ENCODE measurements at regions not wholly inside any gene's neighbourhood (a gene's known extent, or its start where the extent isn't known, plus 50 kb on each side); places are given as distances from the start of the nearest gene placed in this dataset.

- no peak overlapping the region for H3K4me3 ChIP-seq (replicated peaks in 1 of 3; ENCODE audit: insufficient read depth in 1 of 3, low read depth in 1 of 3, low read length in 3 of 3)
- no peaks in the 10 kb centered on the region for H3K9me1 ChIP-seq (replicated peaks; ENCODE audit: control insufficient read depth, extremely low read depth, insufficient read depth, low read length)
- no peaks in the 10 kb centered on the region for H3K4me1 ChIP-seq (ENCODE audit: control insufficient read depth, extremely low read depth, insufficient read depth, low read length)
- ChIA-PET POLR2A (no interaction called here), CTCF (no interaction called here)
- no peaks in the 10 kb centered on the region for H3K9me3 ChIP-seq (replicated peaks; ENCODE audit: control insufficient read depth, insufficient read depth, low read length)
- no peak for DNase-seq (ENCODE audit: low read depth, low spot score)
- dilution Hi-C loops (cut with MboI; ENCODE audit: extremely low pct_ligation_motif_present, low sequenced_read_pairs) (no loop called here), intact Hi-C loops (cut with micrococcal nuclease) (no loop called here)
- no TSS peak for BruUV-seq (replicated peaks)
- H3K79me2 ChIP-seq (ENCODE audit: control insufficient read depth, insufficient read depth, low read length), result no peaks in the 10 kb centered on the region
- H3K27me3 ChIP-seq (ENCODE audit: control insufficient read depth in 2 of 2, insufficient read depth in 2 of 2, low read length in 2 of 2), result no peaks in the 10 kb centered on the region
- no peak for TF ChIP-seq POLR2A (IDR thresholded peaks at IDR 0.05; ENCODE audit: low read depth, low read length)
- no peak for TF ChIP-seq MYC (IDR thresholded peaks at IDR 0.05; ENCODE audit: low read depth, low read length)
- TF ChIP-seq FOS (IDR thresholded peaks at IDR 0.05; ENCODE audit: borderline replicate concordance, insufficient read depth, low read length), result no peak
- H4K20me1 ChIP-seq (replicated peaks; ENCODE audit: control insufficient read depth, extremely low read depth, insufficient read depth, low read length), result no peaks in the 10 kb centered on the region
- H3K27ac ChIP-seq (ENCODE audit: insufficient read depth, low read depth, low read length), result no peak overlapping the region
- H2AFZ ChIP-seq (ENCODE audit: low read depth, low read length), result no peak overlapping the region
- H3K36me3 ChIP-seq (ENCODE audit: control insufficient read depth in 2 of 2, extremely low read depth in 1 of 2, insufficient read depth in 2 of 2, low read length in 2 of 2), result no peaks in the 10 kb centered on the region
- no peak overlapping the region for H3K9ac ChIP-seq (replicated peaks; ENCODE audit: extremely low read depth, insufficient read depth, low read length)
- no peak overlapping the region for H3K4me2 ChIP-seq (ENCODE audit: insufficient read depth, low read length)
- FAIRE-seq, result no peak
Measured at GRCh38 chr2:193251909-193252308, 1057.2 kb upstream of the TMEFF2 start.

DNA sequence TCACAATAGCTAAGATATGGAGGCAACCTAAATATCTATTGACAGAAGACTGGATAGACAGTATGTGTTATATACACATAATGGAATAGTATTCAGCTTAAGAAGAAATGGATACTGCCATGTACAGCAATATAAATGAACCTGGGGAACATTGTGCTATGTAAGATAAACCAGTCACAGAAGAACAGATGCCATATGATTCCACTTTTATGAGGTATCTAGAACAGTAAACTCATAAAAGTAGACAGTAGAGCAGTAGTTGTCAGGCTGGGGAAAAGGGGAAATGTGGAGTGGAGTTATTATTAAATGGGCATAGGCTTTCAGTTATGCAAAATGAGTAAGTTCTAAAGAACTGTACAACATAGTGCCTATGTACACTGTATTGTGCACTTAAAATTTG, 1055.7 kb upstream of the TMEFF2 start:
- TF ChIP-seq POLR2AphosphoS5 (IDR thresholded peaks at IDR 0.05; ENCODE audit: insufficient read depth, low read depth, low read length), result no peak
- Histone ChIP-seq H3K9ac (replicated peaks; ENCODE audit: extremely low read depth, insufficient read depth, low read length) (no peak overlapping the region), H3K9me1 (replicated peaks; ENCODE audit: control insufficient read depth, extremely low read depth, insufficient read depth, low read length) (no peaks in the 10 kb centered on the region), H3K4me3 (replicated peaks in 1 of 3; ENCODE audit: insufficient read depth in 1 of 3, low read depth in 1 of 3, low read length in 3 of 3) (no peak overlapping the region), H3K27ac (ENCODE audit: insufficient read depth, low read depth, low read length) (no peak overlapping the region), H2AFZ (ENCODE audit: low read depth, low read length) (no peak overlapping the region), H3K4me1 (ENCODE audit: control insufficient read depth, extremely low read depth, insufficient read depth, low read length) (no peaks in the 10 kb centered on the region), H3K9me3 (replicated peaks; ENCODE audit: control insufficient read depth, insufficient read depth, low read length) (no peaks in the 10 kb centered on the region), H3K4me2 (ENCODE audit: insufficient read depth, low read length) (no peak overlapping the region), H3K27me3 (ENCODE audit: control insufficient read depth in 2 of 2, insufficient read depth in 2 of 2, low read length in 2 of 2) (no peaks in the 10 kb centered on the region), H3K36me3 (ENCODE audit: control insufficient read depth in 2 of 2, extremely low read depth in 1 of 2, insufficient read depth in 2 of 2, low read length in 2 of 2) (no peaks in the 10 kb centered on the region), H3K79me2 (ENCODE audit: control insufficient read depth, insufficient read depth, low read length) (no peaks in the 10 kb centered on the region), H4K20me1 (replicated peaks; ENCODE audit: control insufficient read depth, extremely low read depth, insufficient read depth, low read length) (no peaks in the 10 kb centered on the region)
- CTCF ChIA-PET, result no interaction called here
- DNase-seq (ENCODE audit: low read depth, low spot score) (no peak), FAIRE-seq (no peak)
- intact Hi-C loops (cut with micrococcal nuclease) (no loop called here), dilution Hi-C loops (cut with MboI; ENCODE audit: extremely low pct_ligation_motif_present, low sequenced_read_pairs) (no loop called here)
- no TSS peak for BruUV-seq (replicated peaks)
- POLR2A ChIA-PET, result no interaction called here

All from endothelial cell of umbilical vein (primary cell).